Psoas muscle (tissue), 7 donors: ENCODE measurements at regions not wholly inside any gene's neighbourhood (a gene's known extent, or its start where the extent isn't known, plus 50 kb on each side); places are given as distances from the start of the nearest gene placed in this dataset.

Source experiments
- ATAC-seq, 4 donors: fragments of 200-7000 bp; cut with Tn5 transposase; one replicate each; pipeline ENCODE4 v1.9.1; 2020; ENCODE audit warnings: moderate library complexity in 3 of 4, mild to moderate bottlenecking in 2 of 4
- DNase-seq, 2 donors: peaks; one replicate each; pipeline ENCODE4 v3.0.0-alpha.2; 2020
- H3K27ac ChIP-seq: fragments of 200-600 bp; one replicate; pipeline ENCODE4 v1.8.0; 2022
- H3K27me3 ChIP-seq, 3 donors: fragments of 200-600 bp in 1 of 3; one replicate each; pipeline versions ENCODE4 v1.6.1 to v1.8.0; 2013 to 2022; ENCODE audit warnings: low read length in 2 of 3, mild to moderate bottlenecking in 2 of 3, moderate library complexity in 1 of 3; ENCODE audit not compliant: insufficient read depth in 3 of 3
- H3K36me3 ChIP-seq, 2 donors: fragments of 200-600 bp in 1 of 2; one replicate each; pipeline versions ENCODE4 v1.6.1 to v1.8.0; 2013 to 2022; ENCODE audit warnings: low read depth in 1 of 2, mild to moderate bottlenecking in 1 of 2, moderate library complexity in 1 of 2; ENCODE audit not compliant: insufficient read depth in 1 of 2
- H3K4me1 ChIP-seq: fragments of 200-600 bp; one replicate; pipeline ENCODE4 v1.8.0; 2022
- H3K4me3 ChIP-seq: fragments of 200-600 bp; one replicate; pipeline ENCODE4 v1.8.0; 2022; ENCODE audit warnings: mild to moderate bottlenecking
- H3K9me3 ChIP-seq: fragments of 200-600 bp; one replicate; pipeline ENCODE4 v1.8.0; 2022
- WGBS, 3 donors: extraction: QIAGEN DNeasy Blood & Tissue Kit; methylation state at CpG; one replicate each; pipeline versions ENCODE4 v1.1.6 to v1.1.7; 2013; 5-methylcytosine and 5-hydroxymethylcytosine counted together
- intact Hi-C, 2 donors: fragments of 100-400 bp; cut with DNase I; formaldehyde crosslinking; loops; one replicate each; pipeline versions ENCODE4 v1.11.0 to v1.14.2; 2022
- TF ChIP-seq, protein P1 (sequence below): fragments of 200-600 bp; IDR thresholded peaks from one replicate; pipeline ENCODE4 v1.8.0; 2022; ENCODE audit warnings: antibody characterized with exemption
- donor health status: healthy with polysubstance abuse.
- donor health status: DM: no; HTN: no; CAD: no; lungs with moderate emphysema.
- donor health status: Bipolar disorder and iron deficiency.
- donor health status: healthy.
- donor health status: DM: yes; HTN: yes; CAD: no.
- donor health status: DM: no; HTN: no; CAD: no.
- donor health status: DM: yes; HTN: yes; CAD: no.

- TF ChIP-seq, protein P1, sequence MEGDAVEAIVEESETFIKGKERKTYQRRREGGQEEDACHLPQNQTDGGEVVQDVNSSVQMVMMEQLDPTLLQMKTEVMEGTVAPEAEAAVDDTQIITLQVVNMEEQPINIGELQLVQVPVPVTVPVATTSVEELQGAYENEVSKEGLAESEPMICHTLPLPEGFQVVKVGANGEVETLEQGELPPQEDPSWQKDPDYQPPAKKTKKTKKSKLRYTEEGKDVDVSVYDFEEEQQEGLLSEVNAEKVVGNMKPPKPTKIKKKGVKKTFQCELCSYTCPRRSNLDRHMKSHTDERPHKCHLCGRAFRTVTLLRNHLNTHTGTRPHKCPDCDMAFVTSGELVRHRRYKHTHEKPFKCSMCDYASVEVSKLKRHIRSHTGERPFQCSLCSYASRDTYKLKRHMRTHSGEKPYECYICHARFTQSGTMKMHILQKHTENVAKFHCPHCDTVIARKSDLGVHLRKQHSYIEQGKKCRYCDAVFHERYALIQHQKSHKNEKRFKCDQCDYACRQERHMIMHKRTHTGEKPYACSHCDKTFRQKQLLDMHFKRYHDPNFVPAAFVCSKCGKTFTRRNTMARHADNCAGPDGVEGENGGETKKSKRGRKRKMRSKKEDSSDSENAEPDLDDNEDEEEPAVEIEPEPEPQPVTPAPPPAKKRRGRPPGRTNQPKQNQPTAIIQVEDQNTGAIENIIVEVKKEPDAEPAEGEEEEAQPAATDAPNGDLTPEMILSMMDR, result no peak
- Histone ChIP-seq H3K4me3 (no peak overlapping the region), H3K27me3 (no peaks in the 10 kb centered on the region), H3K27ac (no peak overlapping the region), H3K36me3 (no peaks in the 10 kb centered on the region), H3K4me1 (no peaks in the 10 kb centered on the region), H3K9me3 (no peaks in the 10 kb centered on the region)
- ATAC-seq, result no peak
- intact Hi-C loops, result no loop called here
- DNase-seq, result no peak
- 96 to 100% (median 96%) methylated on average over 1 of the region's 1 CpG for WGBS, 3 donors
These were observed 227.8 kb downstream of the KDR start for GRCh38 chr4:54897590-54897989.

- no peak for ATAC-seq
- intact Hi-C loops, result no loop called here
- WGBS, 3 donors, result 44 to 50% (median 48%) methylated on average over 2 of the region's 2 CpGs
These were observed 224.9 kb downstream of the KIT start for GRCh38 chr4:54882616-54883015.

DNA sequence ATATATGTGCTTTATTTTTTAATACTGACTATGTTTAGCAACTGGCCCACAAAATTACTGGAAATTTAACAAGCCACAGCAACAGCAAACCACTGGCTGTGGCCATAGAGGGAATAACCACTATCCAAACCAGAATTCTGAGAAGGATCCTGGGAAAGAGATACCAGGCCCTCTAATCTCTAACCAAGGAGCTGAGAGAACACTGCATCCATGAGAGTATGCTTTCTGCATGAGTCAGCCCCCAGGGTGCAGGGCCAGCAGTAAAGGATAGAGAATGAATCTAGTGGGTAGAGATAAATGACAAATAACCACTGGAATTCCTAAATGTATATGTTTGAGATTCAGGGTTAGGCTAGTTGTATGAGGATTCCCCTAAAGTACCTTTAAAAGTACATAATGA lies 221.8 kb downstream of the KIT start:
- intact Hi-C loops, result no loop called here
- TF ChIP-seq, protein P1, result no peak
- Histone ChIP-seq H3K27me3 (no peaks in the 10 kb centered on the region), H3K27ac (no peak overlapping the region), H3K4me1 (no peaks in the 10 kb centered on the region), H3K9me3 (no peaks in the 10 kb centered on the region), H3K4me3 (no peak overlapping the region), H3K36me3 (no peaks in the 10 kb centered on the region)
- DNase-seq, result no peak
- ATAC-seq, result no peak

More at GRCh38 chr4:54882616-54883015, 224.9 kb downstream of the KIT start:
- H3K27me3 ChIP-seq, result no peaks in the 10 kb centered on the region
- DNase-seq, result no peak
- no peaks in the 10 kb centered on the region for H3K36me3 ChIP-seq
- H3K4me3 ChIP-seq, result no peak overlapping the region
- TF ChIP-seq, protein P1, result no peak
- no peaks in the 10 kb centered on the region for H3K4me1 ChIP-seq
- H3K9me3 ChIP-seq, result no peaks in the 10 kb centered on the region
- no peak overlapping the region for H3K27ac ChIP-seq

DNA sequence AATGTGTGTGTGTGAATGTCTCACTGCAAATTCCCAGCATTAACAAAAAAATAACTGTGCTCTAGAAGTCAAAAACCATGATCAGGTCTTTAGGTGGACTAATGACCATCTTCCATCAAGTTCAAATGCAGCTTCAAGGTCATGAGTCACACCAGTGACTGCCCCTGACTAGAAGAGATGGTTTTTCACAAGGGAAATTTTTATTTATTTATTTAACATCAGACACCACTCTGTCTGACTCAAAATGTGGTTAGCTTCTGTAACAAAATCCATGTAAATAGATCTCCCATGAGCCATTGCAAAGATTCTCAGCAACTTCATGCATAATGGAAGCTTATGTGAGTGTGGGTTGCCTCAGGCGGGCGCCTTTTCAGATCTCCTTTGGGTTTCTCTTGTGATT lies 219.2 kb downstream of the KIT start:
- Histone ChIP-seq H3K4me1 (no peaks in the 10 kb centered on the region), H3K36me3 (no peaks in the 10 kb centered on the region), H3K27me3 (no peaks in the 10 kb centered on the region), H3K4me3 (no peak overlapping the region), H3K27ac (no peak overlapping the region), H3K9me3 (no peaks in the 10 kb centered on the region)
- ATAC-seq (no peak), DNase-seq (no peak)
- 98 to 100% (median 100%) methylated on average over 2 of the region's 2 CpGs for WGBS, 3 donors
- intact Hi-C loops, result no loop called here
- TF ChIP-seq, protein P1, result no peak

DNA sequence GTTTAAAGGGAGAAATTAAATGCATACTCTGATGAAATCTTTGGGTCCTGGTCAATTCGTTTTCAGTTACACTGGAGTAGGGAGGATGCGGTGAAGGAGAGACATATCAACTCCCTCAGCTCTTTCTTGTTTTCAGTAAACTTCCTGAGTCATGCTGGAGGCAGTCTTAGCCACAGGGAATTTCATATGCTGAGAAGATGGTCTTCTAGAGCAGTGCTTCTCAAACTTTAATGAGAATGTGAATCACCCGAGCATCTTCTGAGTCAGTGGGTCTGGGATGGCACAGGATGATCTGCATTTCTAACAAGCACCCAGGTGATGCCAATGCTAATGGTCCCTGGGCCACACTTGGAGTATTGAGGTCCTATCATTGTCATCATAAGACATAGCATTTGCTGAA lies 214.5 kb downstream of the KIT start:
- Histone ChIP-seq H3K4me3 (no peak overlapping the region), H3K4me1 (no peaks in the 10 kb centered on the region), H3K36me3 (no peaks in the 10 kb centered on the region), H3K9me3 (no peaks in the 10 kb centered on the region), H3K27me3 (no peaks in the 10 kb centered on the region), H3K27ac (no peak overlapping the region)
- TF ChIP-seq, protein P1, result no peak
- 72 to 80% (median 78%) methylated on average over 3 of the region's 3 CpGs for WGBS, 3 donors
- intact Hi-C loops, result no loop called here
- DNase-seq (no peak), ATAC-seq (no peak)
